Endothelial cell of umbilical vein (primary cell): ENCODE measurements at regions not wholly inside any gene's neighbourhood (a gene's known extent, or its start where the extent isn't known, plus 50 kb on each side); places are given as distances from the start of the nearest gene placed in this dataset.

Experiments used
- EZH2 ChIP-seq: IDR thresholded peaks from 2 replicates; pipeline ENCODE4 v1.6.1; 2012; ENCODE audit warnings: borderline replicate concordance, low read depth, mild to moderate bottlenecking, moderate library complexity, low read length, inconsistent platforms; ENCODE audit not compliant: severe bottlenecking
- FOS ChIP-seq: IDR thresholded peaks from 2 replicates; pipeline ENCODE4 v1.6.1; 2011; ENCODE audit warnings: mild to moderate bottlenecking, low read length, moderate library complexity, borderline replicate concordance; ENCODE audit not compliant: insufficient read depth
- GATA2 ChIP-seq: IDR thresholded peaks from 2 replicates; pipeline ENCODE4 v1.7.0; 2011; ENCODE audit warnings: low read depth, mild to moderate bottlenecking, moderate library complexity, mixed read lengths, low read length; ENCODE audit not compliant: insufficient read length, insufficient read depth
- JUN ChIP-seq: IDR thresholded peaks from 2 replicates; pipeline ENCODE4 v1.6.1; 2011; ENCODE audit warnings: borderline replicate concordance, low read depth; ENCODE audit not compliant: insufficient read length, insufficient read depth
- MYC ChIP-seq: IDR thresholded peaks from one replicate; pipeline ENCODE4 v1.6.1; 2011; ENCODE audit warnings: mild to moderate bottlenecking, low read depth, low read length
- POLR2A ChIP-seq: IDR thresholded peaks from 2 replicates; pipeline ENCODE4 v1.6.1; 2012; ENCODE audit warnings: low read depth, mild to moderate bottlenecking, control low read depth, low read length
- POLR2AphosphoS5 ChIP-seq: IDR thresholded peaks from 2 replicates; pipeline ENCODE4 v1.6.1; 2012; ENCODE audit warnings: low read depth, mild to moderate bottlenecking, control low read depth, low read length, moderate library complexity; ENCODE audit not compliant: insufficient read depth
- TF ChIP-seq, protein P1 (sequence below), 2 donors: IDR thresholded peaks; 1 replicate in 1 of 2; 2 replicates in 1 of 2; pipeline ENCODE4 v1.5.1; 2011; ENCODE audit warnings: low read length in 2 of 2, mild to moderate bottlenecking in 2 of 2, moderate library complexity in 2 of 2, control low read depth in 1 of 2, inconsistent platforms in 1 of 2, low read depth in 1 of 2; ENCODE audit not compliant: insufficient read depth in 1 of 2; ENCODE audit errors: extremely low read depth in 1 of 2
- TF ChIP-seq, protein P2 (sequence below): IDR thresholded peaks from 2 replicates; pipeline ENCODE4 v1.6.1; 2011; ENCODE audit not compliant: insufficient read depth, insufficient read length

GRCh38 chr3:145411605-145412004 lies 749.4 kb downstream of the PLOD2 start:
- TF ChIP-seq EZH2 (no peak), POLR2A (no peak), JUN (no peak), POLR2AphosphoS5 (no peak), MYC (no peak), FOS (no peak), GATA2 (no peak)
- TF ChIP-seq, protein P1, sequence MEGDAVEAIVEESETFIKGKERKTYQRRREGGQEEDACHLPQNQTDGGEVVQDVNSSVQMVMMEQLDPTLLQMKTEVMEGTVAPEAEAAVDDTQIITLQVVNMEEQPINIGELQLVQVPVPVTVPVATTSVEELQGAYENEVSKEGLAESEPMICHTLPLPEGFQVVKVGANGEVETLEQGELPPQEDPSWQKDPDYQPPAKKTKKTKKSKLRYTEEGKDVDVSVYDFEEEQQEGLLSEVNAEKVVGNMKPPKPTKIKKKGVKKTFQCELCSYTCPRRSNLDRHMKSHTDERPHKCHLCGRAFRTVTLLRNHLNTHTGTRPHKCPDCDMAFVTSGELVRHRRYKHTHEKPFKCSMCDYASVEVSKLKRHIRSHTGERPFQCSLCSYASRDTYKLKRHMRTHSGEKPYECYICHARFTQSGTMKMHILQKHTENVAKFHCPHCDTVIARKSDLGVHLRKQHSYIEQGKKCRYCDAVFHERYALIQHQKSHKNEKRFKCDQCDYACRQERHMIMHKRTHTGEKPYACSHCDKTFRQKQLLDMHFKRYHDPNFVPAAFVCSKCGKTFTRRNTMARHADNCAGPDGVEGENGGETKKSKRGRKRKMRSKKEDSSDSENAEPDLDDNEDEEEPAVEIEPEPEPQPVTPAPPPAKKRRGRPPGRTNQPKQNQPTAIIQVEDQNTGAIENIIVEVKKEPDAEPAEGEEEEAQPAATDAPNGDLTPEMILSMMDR (IDR thresholded peaks at IDR 0.05; ENCODE audit: extremely low read depth in 1 of 2, insufficient read depth in 1 of 2, low read depth in 1 of 2, low read length in 2 of 2) = no peak
- TF ChIP-seq, protein P2, sequence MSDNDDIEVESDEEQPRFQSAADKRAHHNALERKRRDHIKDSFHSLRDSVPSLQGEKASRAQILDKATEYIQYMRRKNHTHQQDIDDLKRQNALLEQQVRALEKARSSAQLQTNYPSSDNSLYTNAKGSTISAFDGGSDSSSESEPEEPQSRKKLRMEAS = no peak
